Upper lobe of right lung (tissue), 1 donor: ENCODE measurements at regions not wholly inside any gene's neighbourhood (a gene's known extent, or its start where the extent isn't known, plus 50 kb on each side); places are given as distances from the start of the nearest gene placed in this dataset.

ENCODE experiments used
- ATAC-seq: fragments of 200-7000 bp; cut with Tn5 transposase; one replicate; pipeline ENCODE4 v1.9.1; 2020; ENCODE audit warnings: mild to moderate bottlenecking, moderate library complexity
- DNase-seq: peaks from one replicate; pipeline ENCODE4 v3.0.0-alpha.2; 2020
- H3K27ac ChIP-seq: fragments of 200-600 bp; one replicate; pipeline ENCODE4 v1.8.0; 2022
- H3K27me3 ChIP-seq: fragments of 200-600 bp; one replicate; pipeline ENCODE4 v1.8.0; 2022; ENCODE audit warnings: mild to moderate bottlenecking
- H3K36me3 ChIP-seq: fragments of 200-600 bp; one replicate; pipeline ENCODE4 v1.8.0; 2022
- H3K4me1 ChIP-seq: fragments of 200-600 bp; one replicate; pipeline ENCODE4 v1.8.0; 2022
- H3K4me3 ChIP-seq: fragments of 200-600 bp; one replicate; pipeline ENCODE4 v1.8.0; 2022; ENCODE audit warnings: mild to moderate bottlenecking
- H3K9me3 ChIP-seq: fragments of 200-600 bp; one replicate; pipeline ENCODE4 v1.8.0; 2022
- CTCF ChIP-seq: fragments of 200-600 bp; IDR thresholded peaks from one replicate; pipeline ENCODE4 v1.8.0; 2022; ENCODE audit warnings: antibody characterized with exemption
- intact Hi-C: fragments of 100-400 bp; cut with DNase I; formaldehyde crosslinking; loops from one replicate; pipeline ENCODE4 v1.11.0; 2022
- donor health status: DM: no; HTN: yes; CAD: no; lungs with severe emphysema.

GRCh38 chr13:103130681-103131210 is 64.5 kb upstream of the SLC10A2 start:
- no peaks in the 10 kb centered on the region for H3K9me3 ChIP-seq
- ATAC-seq (no peak), DNase-seq (no peak)
- H3K27me3 ChIP-seq: no peaks in the 10 kb centered on the region
- no peaks in the 10 kb centered on the region for H3K4me1 ChIP-seq
- H3K36me3 ChIP-seq: no peaks in the 10 kb centered on the region
- intact Hi-C loops: no loop called here
- H3K27ac ChIP-seq: no peak overlapping the region
- H3K4me3 ChIP-seq: no peak overlapping the region
- TF ChIP-seq CTCF: no peak

- Histone ChIP-seq H3K27ac (no peak overlapping the region), H3K27me3 (no peaks in the 10 kb centered on the region), H3K4me3 (no peak overlapping the region), H3K9me3 (no peaks in the 10 kb centered on the region), H3K36me3 (no peaks in the 10 kb centered on the region), H3K4me1 (no peaks in the 10 kb centered on the region)
- DNase-seq (no peak), ATAC-seq (no peak)
- no peak for TF ChIP-seq CTCF
- intact Hi-C loops: no loop called here
Measured at GRCh38 chr13:103130146-103130545, 63.9 kb upstream of the SLC10A2 start.
